IPS DF 4.7 (cell line): ENCODE measurements at regions not wholly inside any gene's neighbourhood (a gene's known extent, or its start where the extent isn't known, plus 50 kb on each side); places are given as distances from the start of the nearest gene placed in this dataset.
A peak's percentile ranks its signal among the peaks of the same experiment; 100 is the strongest.
"Not testable (repeated sequence)": the region's sequence is repeated elsewhere in the genome, so short reads cannot be mapped to it uniquely, and the experiment has no call there.

ENCODE experiments used
- DNase-seq: peaks from one replicate; pipeline ENCODE4 v3.0.0-alpha.2; 2013; ENCODE audit warnings: low spot score; ENCODE audit errors: extremely low read depth

DNA sequence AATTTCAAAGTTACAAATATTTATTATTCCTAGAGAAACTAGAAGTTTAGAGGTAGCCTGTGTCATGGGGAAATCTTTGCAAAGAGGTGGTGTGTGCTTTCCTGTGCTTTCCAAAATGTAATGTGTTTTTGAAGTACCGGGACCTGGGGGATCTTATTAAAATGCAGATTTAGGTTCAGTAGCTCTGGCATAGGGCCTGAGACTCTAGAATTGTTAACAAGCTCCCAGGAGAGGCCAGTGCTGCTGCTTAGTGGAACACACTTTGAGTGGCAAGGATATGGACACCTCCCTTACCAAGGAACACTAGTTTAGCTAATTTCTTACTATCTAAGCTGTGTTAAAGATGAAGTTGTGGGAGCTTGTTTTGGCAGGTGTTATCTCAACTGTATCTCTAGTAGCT, 428.9 kb downstream of the VGLL3 start:
- DNase-seq, result no peak

DNA sequence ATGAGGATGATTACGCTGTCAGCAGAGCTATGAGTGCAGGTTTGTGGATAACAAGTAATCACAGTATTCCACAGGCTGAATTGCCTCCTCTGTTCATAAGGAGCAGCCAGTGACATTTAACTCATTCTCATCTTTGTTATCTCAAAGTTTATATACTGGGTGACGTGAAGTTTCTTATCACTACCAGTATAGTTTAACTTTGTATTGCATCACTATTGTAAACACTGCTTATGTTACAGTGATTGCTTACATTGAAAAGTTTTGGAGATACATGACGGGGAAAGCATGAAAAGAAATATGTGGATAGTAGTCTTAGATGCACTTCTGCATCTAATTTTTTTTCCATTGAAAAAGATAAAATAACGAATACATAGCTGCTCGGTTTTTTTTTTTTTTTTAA, 429.7 kb downstream of the VGLL3 start:
- DNase-seq, result no peak

DNA sequence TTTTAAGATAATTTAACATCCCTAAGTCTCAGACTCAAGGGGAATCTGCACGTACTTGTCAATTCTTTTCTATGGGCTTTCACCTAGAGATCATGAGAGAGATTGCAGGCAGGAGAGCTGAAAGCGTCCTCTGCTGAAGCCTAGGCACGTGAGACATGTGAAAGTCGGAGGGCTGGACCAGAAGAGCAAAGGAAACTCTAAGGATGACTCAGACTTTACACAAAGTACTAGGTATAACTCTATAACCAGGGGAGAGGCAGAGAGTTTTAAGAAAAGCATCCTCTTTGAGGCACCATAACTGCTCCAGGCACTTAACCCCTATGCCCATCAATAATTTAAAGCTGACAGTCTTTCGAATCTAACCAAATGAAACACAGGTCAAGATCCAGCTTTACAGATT, 436.6 kb downstream of the VGLL3 start:
- no peak for DNase-seq

DNA sequence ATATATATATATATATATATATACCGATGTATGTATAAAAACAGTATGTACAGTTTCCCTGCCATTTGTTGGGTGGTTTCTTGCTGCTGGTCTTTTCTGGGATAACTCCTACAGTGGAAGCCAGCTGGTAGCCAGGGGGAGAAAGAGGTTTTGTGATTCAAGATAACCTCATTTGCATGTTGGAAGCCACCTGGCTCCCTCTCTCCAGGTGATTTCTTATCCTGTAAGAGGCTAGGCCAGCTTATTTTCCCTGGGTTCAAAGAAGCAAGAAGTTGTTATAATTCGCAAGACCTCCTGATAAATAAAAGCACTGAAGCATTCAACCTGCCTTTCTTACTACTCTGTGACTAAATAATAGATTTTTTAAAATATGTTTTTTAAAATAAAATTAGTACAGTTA, 443.3 kb downstream of the VGLL3 start:
- DNase-seq, result peak; percentile 62

DNA sequence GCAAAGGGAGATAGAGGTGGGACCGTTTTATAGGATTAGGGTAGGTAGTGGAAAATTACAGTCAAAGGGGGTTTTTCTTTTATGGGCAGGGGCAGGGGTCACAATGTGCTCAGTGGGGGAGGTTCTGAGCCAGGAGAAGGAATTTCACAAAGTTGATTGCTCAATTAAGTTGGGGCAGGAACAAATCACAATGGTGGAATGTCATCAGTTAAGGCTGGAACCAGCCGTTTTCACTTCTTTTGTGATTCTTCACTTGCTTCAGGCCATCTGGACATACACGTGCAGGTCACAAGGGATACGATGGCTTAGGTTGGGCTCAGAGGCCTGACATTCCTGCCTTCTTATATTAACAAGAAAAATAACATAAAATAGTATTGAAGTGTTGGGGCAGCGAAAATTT, 453.8 kb downstream of the VGLL3 start:
- DNase-seq, result no peak

DNA sequence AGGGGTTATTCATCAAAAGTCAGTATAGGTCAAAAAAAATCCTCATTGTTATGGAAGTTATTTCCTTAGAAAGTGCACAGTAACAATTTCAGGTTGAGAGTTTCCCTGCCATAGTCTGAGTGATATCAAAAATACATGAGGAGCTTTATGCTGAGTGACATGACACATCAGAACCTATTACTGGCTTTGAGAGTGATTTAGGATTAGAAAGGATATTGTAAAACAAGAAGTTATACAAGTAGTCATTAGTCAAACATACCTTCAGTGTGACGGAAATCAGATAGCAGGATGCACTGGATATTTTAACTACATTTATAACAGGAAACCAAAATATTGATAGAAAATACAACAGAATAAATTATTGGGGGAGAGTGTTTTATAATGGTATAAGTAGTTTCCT, 471.1 kb downstream of the VGLL3 start:
- no peak for DNase-seq

DNA sequence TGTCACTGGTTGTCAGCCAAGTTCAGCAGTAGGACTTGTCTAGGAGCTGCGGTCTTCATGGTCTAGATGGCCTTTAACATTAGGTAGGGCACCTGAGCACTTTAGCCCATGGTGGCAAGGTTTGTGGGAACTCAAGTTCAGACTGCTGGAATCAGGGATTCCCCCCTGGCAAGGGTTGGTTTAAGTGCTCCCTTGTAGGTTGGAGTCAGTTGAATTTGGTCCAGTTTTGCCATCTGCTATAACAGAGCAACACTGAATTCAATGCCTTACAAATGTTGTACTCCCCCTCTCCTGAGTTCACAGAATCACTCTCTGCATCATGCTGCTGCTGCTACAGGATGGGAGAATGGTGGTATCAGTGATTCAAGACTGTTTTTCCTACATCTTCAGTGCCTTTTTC, 509.3 kb downstream of the VGLL3 start:
- no peak for DNase-seq

DNA sequence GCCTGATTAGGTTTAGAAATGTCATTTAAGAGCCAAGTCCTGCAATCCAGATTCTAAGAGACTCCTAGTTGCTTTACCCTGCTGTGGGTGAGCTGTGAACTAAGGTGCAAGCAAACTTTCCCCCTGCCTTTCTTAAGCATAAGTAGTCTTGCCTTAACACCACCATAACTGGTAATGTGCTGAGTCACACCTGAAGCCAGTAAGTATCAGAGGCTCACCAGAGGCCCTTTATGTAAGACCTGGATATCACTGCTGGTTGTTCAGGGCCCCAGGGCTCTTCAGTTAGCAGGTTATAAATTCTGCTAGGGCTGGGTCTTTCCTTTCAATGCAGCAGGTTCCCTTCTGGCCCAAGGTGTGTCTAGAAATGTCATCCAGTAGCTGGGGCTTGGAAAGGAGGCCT, 509.9 kb downstream of the VGLL3 start:
- DNase-seq, result no peak

DNA sequence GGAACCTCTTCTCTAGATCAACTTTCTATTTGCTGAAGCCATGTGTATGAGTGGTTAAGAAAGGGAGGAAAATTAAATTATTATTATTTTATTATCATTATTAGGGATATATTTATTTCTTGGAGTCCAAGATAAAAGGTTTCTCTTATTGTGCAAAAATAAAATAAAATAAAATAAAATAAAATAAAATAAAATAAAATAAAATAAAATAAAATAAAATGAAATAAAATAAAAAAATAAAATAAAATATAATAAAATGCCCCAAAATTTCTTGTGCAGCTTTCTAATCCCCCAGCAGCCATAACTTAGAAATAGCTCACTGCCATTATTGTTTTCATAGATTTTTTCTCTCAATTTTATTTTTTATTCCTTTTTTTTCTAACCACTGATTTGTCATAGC, 526.8 kb downstream of the VGLL3 start:
- DNase-seq, result no peak

DNA sequence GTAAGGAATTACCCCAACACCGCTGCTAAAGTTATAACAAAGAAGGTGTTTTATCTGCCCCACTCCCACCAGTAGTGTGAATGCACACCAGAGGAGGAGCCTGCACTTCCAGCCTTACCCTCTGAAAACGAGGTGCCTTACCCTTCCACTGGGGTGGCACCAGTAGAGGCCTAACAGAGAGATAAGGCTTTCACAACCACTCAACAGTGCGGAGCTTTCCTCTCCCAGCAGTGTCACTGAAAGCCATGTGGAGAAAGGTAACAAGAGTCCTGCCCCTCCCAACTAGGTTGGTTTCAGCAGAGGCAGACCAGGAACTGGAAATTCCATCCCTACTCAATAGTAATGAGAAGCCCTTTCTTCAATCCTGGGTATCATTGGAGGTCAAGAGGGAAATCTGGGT, 539.2 kb downstream of the VGLL3 start:
- DNase-seq, result no peak

DNA sequence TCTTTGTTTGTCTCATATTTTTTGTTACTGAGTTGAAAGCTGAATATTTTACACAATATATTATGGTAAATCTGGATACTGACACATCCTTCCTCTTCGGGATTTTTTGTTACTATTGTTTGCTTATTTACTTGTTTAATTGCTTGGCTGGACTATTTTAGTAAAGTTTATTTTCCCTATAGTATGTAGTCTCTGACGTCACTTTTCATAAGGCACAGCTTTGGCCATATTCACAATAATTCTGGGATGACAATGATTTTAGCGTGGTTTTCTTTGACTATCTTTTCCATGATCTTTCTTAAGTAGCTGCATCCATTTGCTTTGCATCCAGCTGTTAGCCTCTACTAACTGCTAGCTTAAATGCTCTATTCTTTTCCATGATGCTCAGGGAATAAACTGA, 552.4 kb downstream of the VGLL3 start:
- no peak for DNase-seq

DNA sequence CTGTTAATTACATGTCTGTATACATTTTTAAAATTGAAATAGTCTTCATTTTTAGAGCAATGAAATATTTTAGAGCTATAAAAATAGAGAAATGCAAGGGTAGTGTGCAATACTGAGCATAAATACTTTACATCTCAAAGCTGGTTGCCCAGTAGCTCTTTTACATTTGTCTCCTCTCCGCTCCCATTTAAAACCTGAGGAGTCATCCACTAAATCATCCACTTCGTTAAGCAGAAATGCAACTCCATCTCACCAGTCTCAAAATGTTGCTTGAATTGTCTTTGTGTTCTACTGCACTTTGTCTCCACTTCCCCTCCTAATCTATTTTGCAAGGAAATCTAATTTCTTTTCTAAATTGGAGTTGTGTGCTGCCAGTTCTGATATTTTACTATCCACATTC, 563.6 kb downstream of the VGLL3 start:
- no peak for DNase-seq

DNA sequence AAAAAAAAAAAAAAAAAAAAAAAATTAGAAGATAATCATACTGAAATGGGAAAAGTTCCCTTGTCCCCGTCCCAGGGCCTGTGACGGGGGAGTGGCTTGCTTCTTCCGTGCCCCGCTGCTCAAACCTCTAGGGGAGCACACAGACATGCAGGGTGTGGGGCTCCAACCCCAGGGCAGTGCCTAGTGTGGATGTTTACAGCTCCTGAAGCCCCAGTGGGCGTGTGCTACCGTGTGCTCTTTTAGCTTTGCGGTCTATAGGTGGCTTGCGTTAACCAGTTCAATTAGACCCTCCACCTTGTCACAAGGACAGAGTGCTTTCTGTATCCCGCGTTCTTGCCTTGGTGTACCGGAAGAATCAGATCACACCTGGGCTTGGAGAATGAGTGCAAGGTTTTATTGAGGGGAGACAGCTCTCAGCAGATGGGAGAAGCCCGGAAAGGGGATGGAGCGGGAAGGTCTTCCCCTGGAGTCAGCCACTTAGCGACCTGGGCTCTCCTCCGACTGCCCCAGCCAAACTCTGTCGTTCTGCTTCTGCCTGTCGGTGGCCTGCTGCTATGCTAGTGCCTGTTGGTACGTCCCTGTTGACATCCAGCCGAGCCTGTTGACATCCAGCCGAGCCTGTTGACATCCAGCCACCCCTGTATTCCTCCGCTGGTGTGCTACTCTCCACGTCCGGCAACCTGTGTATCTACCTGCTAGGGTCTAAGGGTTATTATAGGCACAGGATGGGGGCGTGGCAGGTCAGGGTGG, 569.8 kb downstream of the VGLL3 start:
- DNase-seq, result no peak

DNA sequence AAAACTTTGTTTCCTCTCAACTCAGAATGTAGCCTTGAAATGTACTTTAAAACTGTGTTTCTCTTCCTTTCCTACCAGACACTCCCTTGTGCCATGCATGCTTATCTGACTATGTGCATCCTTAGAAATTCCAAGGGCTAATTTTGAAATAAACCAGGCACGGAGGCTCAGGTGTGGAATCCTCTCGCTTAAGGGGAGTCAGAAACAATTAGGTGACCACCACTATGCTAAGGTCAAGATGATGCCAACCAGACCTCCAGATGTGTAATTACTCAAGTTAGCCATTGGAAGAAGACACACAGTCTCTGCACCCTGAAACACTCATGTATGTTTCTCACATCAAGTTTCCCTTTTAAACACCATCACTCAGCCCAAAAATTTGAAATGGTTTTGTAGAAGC, 572.1 kb downstream of the VGLL3 start:
- DNase-seq, result no peak

DNA sequence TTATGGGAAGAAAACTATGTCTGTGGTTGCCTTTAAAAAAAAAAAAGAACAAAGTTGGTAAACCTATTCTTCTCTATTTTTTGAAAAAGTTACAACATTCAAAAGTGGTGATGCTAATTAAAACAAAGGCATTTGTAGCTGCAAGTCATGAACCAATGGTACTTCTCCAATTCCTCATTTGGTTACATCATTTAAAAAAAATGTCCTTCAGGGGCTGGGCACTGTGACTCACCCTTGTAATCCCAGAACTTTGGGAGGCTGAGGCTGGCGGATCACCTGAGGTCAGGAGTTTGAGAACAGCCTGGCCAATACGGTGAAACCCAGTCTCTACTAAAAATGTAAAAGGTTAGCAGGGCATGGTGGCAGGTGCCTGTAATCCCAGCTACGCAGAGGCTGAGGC, 574.6 kb downstream of the VGLL3 start:
- DNase-seq, result no peak

DNA sequence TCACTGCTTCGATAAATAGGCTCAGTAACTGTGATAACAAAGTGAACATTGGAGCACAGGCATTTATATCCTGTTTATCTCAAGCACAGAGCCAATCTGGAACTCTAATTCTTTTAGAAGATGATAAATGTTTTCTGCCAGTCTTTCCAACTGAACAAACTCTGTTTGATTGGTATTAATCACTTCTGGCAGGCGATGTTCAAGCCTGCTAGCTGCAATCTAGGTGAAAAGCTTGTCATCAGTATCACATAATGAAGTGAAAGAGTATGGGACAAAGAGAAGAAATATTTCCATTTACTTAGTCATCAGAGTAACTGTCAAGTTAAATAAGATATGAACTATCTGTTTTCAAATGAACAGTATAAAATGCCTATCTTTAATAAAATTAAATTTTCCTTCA, 577.3 kb downstream of the VGLL3 start:
- no peak for DNase-seq

DNA sequence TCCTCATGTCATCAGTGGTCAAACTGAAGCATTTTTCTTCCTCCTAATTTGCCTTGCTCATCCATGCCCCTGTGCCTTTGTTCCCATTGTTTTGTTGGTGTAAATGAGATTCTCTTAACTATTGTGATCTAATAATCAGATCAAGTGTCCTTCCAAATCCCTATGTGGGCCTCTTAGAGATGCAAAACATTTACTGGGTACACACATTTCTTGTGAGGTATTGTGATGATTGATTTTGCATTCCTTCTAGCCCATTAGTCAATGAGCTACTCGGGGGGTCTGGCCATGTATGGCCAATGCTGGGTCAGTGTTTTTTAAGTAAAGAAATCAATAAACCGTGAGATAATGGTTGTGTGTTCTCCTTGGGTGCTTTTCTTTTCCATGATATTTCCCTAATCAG, 580.4 kb downstream of the VGLL3 start:
- DNase-seq, result no peak

DNA sequence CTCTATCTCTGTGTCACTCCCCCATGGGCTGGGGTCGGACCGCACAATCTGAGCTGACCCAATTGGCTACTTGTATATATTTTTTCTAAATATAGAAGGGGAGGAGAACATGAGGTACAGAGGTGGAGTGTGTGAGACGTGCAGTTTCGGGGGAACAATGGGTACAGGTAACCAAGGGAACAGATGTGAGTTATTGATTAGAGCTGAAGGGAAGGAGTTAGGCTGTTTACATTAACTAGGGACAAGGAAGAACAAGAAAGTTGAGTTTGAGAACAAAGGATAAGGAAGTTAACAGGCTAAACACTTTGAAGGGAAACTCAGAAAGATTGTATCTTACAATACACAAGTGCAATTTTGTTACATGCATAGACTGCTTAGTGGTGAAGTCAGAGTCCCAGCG, 601.2 kb downstream of the VGLL3 start:
- DNase-seq, result not testable (repeated sequence)

DNA sequence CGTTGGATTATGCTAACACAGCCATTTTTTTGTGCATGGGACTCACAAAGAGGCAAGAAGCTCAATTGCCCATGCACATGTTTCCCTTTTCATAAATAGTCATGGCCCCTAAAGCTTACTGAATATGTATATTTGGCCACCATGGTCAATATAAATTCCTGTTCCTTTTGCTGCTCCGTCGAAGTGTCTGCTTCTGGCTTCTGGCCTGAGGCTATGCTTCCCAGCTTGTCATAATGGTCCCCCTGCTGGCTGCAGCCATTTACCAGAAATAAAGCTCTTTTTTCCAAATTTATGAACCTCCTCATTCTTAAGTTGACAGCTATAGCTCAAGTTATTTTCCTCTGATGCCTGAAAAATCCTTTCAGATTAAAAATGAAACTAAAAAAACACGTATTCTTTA, 602.1 kb downstream of the VGLL3 start:
- DNase-seq, result no peak

DNA sequence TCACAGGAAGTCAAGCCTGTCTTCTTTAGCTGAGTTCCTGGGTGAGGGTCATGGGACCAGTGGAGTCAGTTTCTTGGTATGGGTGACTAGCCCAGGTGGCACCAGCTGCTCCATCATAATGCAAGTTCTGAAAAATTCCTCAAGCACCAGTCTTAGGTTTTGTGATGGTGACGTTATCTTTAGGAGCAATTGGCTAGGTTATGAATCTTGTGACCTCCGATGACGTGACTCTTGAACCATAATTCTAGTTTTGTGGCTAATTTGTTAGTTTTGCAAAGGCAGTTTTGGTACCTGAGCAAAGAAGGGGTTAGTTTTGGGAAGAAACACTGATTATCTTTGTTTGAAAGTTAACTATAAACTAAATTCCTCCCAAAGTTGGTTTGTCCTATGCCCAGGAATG, 608.4 kb downstream of the VGLL3 start:
- no peak for DNase-seq

DNA sequence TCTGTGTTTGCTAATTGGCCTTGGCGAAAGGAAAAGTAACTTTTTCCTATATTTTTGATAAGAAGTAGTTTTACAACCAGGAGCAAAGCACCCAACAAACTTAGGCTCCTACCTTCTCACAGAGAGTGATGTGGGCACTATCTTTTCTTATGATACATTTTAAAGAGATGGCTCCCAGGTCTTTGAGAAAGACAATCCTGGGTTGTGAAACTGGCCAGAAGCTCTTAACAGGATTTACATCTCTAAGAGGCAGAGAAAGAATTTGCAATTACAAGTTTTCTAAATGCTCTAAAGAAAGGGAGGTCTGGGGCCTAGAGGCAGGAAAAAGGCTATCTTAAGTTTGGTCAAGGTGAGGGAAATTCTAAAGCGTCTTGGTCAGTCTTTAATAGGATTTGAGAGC, 609.7 kb downstream of the VGLL3 start:
- peak; percentile 25 for DNase-seq

DNA sequence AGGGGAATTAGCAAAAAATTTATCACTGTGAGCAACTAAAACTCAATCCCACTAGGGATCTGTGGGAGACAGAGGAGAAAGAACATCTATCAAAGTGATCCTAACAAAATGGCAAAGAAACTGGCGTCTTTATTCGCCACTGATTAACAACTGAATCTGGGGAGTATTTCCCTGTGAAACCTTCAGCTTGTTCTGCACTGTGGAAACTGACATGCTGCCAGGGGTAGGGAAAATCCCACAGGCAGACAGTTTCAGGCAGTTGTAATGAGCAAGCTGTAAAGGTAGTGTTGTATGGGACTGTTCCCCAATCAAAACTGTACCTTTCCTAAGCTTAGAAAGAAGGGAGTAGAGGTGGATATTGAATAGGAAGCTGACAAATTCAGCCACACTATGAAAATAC, 611.7 kb downstream of the VGLL3 start:
- DNase-seq, result no peak

DNA sequence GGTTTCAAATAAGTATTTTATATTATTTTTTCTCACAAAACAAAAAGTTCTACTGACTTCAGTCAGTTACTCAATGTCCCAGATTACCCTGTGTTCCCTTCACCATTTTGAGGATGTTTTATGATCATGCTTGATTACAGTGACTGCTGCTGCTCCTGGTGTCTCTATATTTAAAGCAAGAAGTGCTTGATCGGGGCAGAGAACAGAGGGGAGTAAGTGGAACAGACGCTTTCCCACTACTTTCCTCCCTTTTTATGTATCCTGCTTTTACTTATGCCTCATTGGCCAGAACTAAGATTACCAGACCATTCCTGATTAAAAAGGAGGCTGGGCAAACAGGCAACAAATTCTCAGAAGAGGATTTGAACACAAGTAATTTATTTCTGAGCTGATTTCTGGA, 612.1 kb downstream of the VGLL3 start:
- DNase-seq, result no peak

DNA sequence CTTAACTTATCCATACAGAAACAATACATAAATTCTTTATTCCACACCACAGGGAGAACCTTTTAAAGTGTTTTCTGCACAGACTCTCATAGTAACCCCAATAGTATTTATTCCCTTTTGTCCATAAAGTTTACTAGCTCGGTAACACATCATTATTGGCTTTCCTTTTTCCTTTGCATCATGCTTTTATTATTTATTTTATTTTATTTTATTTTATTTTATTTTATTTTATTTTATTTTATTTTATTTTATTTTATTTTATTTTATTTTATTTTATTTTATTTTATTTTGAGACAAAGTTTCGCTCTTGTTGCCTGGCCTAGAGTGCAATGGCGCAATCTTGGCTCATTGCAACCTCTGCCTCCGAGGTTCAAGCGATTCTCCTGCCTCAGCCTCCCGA, 655.4 kb downstream of the VGLL3 start:
- not testable (repeated sequence) for DNase-seq
